LNCaP clone FGC (cell line): ENCODE measurements at regions not wholly inside any gene's neighbourhood (a gene's known extent, or its start where the extent isn't known, plus 50 kb on each side); places are given as distances from the start of the nearest gene placed in this dataset.

Source experiments
- DNase-seq: peaks from one replicate; pipeline ENCODE4 v3.0.0-alpha.2; 2011; ENCODE audit warnings: low read depth
- H3K4me3 ChIP-seq: 2 replicates; pipeline ENCODE4 v1.5.1; 2011; ENCODE audit warnings: mild to moderate bottlenecking, low read depth, low read length, control low read depth
- TF ChIP-seq, protein P1 (sequence below): IDR thresholded peaks from 2 replicates; pipeline ENCODE4 v1.5.1; 2012; ENCODE audit warnings: mild to moderate bottlenecking; ENCODE audit not compliant: control insufficient read depth, insufficient read depth; ENCODE audit errors: extremely low read depth

DNA sequence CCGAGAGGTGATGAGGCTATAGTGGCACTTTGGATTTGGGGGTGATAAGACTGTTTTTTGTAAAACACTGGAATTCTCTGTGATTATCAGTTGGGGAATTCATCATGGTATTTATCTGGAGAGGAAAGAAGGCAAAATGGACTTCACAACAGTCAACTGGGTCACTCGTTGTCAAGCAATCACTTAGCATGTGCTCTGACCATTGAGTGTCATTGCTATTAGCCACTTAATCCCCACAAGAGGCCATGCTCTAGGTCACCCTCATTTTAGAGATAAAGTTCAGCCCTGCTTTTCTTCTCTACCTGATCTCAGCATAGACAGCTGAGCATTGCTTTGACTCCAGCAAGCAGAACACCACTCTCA, 160.1 kb upstream of the PITX1 start:
- TF ChIP-seq, protein P1, sequence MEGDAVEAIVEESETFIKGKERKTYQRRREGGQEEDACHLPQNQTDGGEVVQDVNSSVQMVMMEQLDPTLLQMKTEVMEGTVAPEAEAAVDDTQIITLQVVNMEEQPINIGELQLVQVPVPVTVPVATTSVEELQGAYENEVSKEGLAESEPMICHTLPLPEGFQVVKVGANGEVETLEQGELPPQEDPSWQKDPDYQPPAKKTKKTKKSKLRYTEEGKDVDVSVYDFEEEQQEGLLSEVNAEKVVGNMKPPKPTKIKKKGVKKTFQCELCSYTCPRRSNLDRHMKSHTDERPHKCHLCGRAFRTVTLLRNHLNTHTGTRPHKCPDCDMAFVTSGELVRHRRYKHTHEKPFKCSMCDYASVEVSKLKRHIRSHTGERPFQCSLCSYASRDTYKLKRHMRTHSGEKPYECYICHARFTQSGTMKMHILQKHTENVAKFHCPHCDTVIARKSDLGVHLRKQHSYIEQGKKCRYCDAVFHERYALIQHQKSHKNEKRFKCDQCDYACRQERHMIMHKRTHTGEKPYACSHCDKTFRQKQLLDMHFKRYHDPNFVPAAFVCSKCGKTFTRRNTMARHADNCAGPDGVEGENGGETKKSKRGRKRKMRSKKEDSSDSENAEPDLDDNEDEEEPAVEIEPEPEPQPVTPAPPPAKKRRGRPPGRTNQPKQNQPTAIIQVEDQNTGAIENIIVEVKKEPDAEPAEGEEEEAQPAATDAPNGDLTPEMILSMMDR: no peak
- no peak for DNase-seq
- H3K4me3 ChIP-seq: no peak overlapping the region

DNA sequence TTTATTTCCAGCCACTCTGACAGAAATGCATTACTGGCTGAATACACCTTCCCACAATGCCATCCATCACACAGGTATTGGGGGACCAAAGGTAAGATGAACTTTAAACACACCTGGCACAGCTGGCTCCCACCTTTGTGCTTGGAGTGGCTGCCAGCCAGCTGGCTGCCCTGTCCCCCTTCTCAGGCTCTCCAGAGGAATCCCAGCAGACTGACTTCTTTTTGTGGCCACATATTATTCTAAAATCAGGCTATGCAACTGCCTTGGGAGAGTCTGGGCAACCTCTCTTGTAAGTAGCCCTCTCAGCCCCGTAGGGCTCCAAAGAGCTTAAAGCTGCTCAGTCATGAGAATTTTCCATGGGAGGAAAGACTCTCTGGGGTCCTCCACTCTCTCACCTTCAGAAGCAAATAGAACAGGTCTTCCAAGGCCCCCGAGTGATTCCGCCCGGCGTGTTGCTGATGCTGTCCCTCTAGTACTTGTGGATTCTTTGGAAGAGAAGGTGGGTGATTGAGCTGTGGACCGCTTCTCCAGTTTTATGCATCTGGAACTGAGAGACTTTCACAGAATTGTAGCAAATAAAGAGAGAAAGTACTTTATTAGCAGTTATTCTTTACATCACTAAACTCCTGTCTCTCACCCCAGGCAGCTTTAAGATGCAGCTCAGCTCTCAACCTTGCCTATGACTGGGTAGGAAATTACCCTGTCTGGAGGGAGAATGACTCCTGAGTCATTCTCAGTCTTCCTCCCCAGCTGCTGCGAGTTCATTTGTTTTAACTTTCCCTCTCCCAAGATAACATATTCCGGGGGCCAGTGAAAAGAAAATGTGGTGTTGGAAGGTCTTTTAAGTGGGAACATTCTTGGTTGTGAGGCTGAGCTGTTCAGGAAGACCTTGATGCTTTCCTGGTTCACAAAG, 159.4 kb upstream of the PITX1 start:
- TF ChIP-seq, protein P1: no peak
- H3K4me3 ChIP-seq: no peak overlapping the region
- DNase-seq: no peak

DNA sequence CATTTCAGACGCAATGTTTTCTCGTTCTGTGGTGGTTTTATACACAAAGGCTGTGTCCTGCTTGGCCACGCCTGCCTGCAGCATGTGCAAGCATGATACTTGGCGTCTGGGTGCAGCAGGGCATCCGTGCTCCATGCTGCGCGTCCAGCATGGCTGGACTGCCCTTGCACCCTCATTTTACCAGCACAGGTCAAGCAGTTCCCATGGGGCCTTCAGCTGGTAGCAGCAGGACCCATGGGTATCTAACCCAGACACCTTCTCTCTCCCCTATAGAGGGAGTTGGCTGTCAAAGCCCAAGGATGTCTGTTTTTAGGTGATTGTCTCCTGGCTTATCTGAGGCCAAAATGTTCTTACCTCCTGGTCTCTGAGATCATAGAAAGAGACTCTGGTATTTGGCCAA, 158.3 kb upstream of the PITX1 start:
- no peak overlapping the region for H3K4me3 ChIP-seq
- DNase-seq: no peak
- TF ChIP-seq, protein P1: no peak

DNA sequence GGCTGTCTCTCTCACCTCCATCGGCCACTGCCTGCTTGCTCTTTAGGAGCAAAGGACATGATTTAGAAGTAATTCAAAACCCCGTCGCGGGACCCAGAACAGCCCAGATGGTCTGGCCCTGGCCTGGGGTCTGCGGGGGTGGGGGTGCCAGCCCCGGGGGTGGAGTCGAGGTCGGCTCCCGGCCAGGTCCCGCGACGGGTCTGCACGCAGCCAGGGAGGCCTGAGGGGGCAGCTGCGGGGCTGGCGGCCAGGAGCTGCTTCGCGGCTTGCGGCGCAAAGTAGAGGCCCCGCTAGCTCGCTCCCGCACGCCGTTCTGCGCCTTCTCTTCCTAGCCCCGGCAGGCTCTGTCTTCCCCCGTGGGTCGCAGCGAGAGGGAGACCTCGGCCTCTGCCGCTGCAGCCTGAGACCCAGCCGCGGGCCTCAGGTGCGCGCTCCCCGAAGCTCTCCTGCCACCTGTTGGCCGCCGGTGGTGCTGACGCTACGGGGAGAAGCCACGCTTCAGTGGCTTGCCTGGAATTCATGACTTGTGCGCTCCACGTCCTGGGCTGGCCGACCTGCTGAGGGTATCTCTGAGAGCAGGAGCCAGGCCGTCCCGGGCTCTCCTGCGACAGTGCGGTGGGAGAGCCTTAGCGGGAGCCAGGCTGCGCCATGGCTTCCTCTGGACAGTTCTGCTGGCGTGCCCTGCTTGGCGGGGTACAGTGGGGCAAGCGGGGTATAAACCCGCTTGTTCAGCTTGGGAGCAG, 157.2 kb upstream of the PITX1 start:
- TF ChIP-seq, protein P1: peak; percentile 99
- no peak overlapping the region for H3K4me3 ChIP-seq
- peak; percentile 44 for DNase-seq

DNA sequence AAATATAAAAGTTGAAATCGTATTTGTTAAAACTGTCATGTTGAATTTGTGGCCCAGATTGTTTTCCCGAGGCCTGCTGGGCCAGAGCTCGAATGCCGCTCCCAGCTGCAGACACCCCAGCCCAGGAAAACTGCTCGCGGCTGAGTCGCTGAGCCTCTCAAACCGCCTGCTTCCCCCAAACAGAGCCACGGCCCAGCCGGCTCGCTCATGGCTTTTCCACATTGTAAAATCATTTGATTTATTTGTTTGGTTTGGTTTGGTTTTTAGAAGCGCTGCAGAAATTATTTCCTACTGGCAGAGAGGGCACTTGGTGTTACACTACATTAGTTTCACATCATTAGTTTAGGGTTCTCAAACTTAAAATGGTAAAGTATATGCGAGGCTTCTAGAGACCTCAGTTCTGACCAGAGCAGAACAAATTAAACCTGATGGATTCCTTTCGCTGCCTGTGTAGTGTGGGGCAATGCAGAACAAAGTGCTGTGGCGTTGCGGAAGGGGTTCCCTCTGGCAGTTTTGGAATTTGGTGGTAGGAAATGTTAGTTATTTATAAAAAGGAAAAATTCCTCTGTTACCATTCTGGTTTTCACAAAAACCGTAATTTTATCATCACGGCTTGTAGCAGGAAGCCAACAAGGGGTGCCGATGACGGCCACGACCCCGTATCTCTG, 156.5 kb upstream of the PITX1 start:
- TF ChIP-seq, protein P1: no peak
- H3K4me3 ChIP-seq: no peak overlapping the region
- no peak for DNase-seq

DNA sequence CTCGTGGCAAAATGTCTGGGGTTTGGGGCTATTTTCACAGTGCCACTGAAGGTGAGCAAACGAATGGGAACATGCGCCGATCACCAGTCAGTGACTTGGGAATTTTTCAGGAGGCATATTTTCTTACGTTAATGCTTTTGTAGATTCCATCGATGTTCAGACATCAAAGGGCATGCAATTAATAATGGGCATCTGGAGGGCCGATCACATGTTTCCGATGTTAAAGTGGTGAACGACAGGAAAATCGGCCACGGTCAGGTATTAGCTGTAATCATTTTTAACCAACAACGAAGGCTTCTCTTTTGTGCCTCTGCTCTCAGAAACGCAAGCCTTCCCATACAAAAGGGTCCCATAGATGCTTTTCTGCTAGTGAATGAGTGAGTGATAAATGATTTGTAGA, 155.0 kb upstream of the PITX1 start:
- TF ChIP-seq, protein P1: no peak
- no peak overlapping the region for H3K4me3 ChIP-seq
- no peak for DNase-seq
